Left ventricle myocardium superior (tissue), 1 donor: ENCODE measurements at regions not wholly inside any gene's neighbourhood (a gene's known extent, or its start where the extent isn't known, plus 50 kb on each side); places are given as distances from the start of the nearest gene placed in this dataset.
"Not testable (repeated sequence)": the region's sequence is repeated elsewhere in the genome, so short reads cannot be mapped to it uniquely, and the experiment has no call there.

Source experiments
- ATAC-seq: fragments of 200-7000 bp; cut with Tn5 transposase; one replicate; pipeline ENCODE4 v1.9.1; 2020; ENCODE audit warnings: mild to moderate bottlenecking, moderate library complexity
- DNase-seq: peaks from one replicate; pipeline ENCODE4 v3.0.0-alpha.2; 2020
- intact Hi-C: fragments of 100-400 bp; cut with micrococcal nuclease; formaldehyde crosslinking; loops from one replicate; pipeline ENCODE4 v1.11.0; 2022
- donor health status: DM: no; HTN: yes; CAD: no; lungs with severe emphysema.

GRCh38 chr4:152079543-152080293 lies 318.9 kb upstream of the GATB start:
- ATAC-seq: no peak
- intact Hi-C loops: no loop called here
- no peak for DNase-seq

DNA sequence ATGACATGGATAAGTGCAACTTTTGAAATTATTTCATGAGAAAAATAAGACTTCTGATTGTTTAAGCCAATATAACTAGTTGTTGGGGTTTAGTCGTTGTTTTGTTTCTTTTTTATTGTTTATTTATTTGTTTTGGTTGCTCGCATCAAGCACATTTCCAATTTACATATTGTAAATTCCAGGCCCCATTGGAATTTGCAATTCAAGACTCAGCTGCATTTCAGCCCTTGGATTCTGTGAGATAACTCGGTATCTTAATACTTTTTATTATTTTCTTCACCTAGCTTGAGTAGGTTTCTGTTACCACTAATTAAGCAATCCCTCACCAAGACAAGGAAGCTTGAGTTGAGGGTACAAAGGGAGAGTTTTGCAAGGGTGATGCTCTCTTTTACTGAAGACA lies 318.3 kb upstream of the GATB start:
- intact Hi-C loops: no loop called here
- ATAC-seq: no peak
- no peak for DNase-seq

- intact Hi-C loops: no loop called here
- ATAC-seq: no peak
- DNase-seq: no peak
These were observed 316.8 kb upstream of the GATB start for GRCh38 chr4:152077582-152077981.

DNA sequence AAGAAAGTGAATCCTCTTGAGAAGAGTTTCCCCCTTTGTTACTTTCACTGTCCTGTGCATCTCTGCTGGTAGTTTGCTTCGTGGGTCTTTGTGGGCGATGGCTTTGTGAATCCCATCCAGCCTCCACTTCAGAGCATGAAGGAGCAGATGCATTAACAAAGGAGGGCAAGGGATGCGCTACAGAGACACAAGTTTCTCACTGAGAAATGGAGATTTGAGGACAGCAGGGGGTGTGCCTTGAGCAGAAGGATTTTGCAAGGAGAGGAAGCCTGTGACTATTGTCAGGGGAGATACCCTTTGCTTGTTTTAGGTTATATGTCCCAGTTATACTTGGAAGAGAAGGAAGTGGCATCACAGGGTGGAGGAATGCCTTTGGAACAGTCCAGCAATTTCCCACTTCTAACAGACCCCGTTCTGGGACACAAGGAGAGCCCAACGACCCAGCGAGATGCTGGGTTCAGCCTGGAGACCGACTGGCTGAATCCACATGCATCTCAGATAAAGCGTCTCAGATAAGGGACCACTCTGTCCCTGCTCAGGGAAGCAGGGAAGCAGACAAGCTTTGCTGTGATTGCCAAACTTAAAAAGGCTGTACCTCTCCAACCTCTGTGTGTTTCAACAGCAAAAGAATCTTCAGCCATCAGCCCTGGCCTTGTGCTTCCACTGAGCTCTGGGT lies 314.6 kb upstream of the GATB start:
- DNase-seq (no peak), ATAC-seq (no peak)
- intact Hi-C loops: no loop called here

DNA sequence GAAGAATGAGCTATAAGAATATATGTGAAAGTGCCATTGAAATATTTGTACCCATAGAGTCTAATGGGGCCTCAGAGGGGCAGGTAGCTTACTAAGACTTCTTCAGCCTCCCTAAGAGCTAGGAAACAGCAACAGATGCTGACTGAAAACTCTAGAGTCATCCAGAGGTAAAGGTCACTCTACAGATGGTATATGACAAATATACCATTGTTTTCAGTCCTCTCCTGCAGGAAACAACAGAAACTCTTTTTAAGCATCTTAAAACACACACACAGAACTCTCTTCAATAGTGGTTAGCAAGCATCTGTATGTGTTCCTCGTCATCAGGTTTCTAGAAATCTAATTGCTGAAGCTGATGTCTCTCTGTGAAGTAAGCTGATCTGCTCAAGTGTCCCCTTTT lies 313.8 kb upstream of the GATB start:
- ATAC-seq (no peak), DNase-seq (no peak)
- intact Hi-C loops: no loop called here

DNA sequence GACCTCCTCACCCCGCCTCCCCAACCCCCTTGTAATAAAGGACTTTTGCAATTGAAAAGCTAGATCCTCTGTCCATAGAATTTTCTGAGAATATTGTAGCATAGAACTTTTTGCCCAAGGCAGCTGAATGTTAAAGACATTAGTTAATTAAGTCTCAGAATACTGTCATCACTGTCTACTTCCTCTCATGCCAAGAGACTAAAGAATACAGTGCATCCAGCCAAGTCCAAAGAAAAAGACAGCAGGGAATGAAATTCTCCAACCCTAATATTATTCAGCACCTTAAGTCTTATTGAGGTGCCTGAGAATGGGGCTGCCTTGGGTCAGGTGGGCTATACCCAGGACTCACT lies 313.3 kb upstream of the GATB start:
- intact Hi-C loops: no loop called here
- DNase-seq (no peak), ATAC-seq (no peak)

GRCh38 chr4:152073351-152074087 lies 312.7 kb upstream of the GATB start:
- ATAC-seq: peak; percentile 42
- intact Hi-C loops: no loop called here
- DNase-seq: peak; percentile 30

- ATAC-seq (no peak), DNase-seq (no peak)
- intact Hi-C loops: no loop called here
These were observed 312.1 kb upstream of the GATB start for GRCh38 chr4:152072906-152073305.

- ATAC-seq (peak; percentile 79), DNase-seq (peak; percentile 49)
- intact Hi-C loops: no loop called here
These were observed 311.2 kb upstream of the GATB start for GRCh38 chr4:152072001-152072485.

DNA sequence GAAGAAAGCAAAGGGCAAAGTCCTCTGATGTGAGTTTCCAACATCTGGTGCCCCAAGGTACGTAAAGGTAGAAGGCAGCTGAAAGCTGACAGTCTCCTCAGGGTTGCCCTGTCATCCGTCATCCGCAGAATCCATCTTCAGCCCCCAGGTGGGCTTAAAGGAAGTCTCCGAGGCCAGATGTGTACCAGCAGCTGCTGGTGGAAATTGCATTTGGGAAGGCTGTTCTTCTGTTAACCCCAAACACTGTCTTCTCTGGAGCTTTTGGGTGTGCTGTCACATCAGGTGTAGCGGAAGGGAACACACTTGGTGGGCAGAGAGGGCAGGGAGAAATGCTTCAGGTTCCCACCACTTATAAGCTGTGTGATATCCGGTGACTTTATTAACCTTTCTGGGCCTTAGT lies 310.0 kb upstream of the GATB start:
- DNase-seq (no peak), ATAC-seq (no peak)
- intact Hi-C loops: no loop called here

DNA sequence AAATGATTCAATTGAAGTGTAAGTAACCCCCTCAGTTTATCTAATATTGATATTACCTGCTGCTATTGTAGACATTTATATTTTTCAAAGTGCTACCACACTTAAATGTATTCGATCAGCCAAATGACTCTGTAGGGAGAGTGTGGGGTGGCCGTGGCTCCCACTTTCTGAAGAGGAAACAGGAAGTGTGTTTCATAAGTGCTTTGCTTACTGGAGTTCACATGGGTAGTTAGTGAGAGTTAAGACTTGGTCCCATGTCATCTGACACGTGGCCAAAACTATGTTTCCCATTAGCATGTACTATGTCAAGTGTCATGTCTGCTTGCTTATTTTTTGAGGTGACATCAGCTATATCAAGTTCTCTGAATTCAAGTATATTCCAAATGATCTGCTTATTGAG lies 308.1 kb upstream of the GATB start:
- DNase-seq (no peak), ATAC-seq (no peak)
- intact Hi-C loops: no loop called here

- no peak for ATAC-seq
- no peak for DNase-seq
- intact Hi-C loops: no loop called here
These were observed 304.7 kb upstream of the GATB start for GRCh38 chr4:152065545-152065944.

DNA sequence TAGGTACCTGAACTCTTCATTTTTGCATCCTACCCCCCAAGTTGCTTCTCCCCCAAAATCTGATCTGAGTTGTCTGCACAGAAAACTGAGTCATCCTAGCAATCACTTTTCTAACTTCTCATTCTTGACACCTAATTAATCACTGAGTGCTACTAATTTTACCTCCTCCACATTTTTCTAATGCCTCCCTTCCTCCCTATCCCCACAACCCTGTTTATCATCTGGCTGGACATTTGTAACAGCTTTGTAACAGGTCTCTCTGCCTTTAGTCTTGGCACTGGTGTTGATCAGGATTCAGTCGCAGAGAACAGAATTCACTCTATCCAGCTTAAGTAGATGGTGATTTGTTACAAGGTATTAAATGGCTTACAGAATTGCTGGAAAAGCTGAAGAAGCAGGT lies 303.9 kb upstream of the GATB start:
- DNase-seq (no peak), ATAC-seq (peak; percentile 72)
- intact Hi-C loops: no loop called here

DNA sequence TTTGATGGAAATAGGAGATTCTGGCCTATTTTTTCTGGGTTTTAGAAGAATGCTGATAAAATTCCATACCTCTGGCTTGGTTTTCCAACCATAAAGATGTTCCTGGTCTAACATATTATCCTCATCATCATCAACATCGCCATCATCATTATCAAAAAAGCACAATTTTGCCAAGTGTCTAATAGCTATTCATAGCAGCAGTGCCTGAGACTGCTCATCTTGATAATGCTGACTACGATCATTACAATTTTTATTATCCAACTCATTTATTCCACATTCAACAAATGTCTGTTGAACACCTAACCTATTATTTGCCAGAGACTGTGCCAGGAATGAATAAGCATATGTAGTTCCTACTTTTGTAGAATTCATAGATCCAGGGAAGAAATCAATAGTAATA lies 303.5 kb upstream of the GATB start:
- no peak for DNase-seq
- intact Hi-C loops: no loop called here
- ATAC-seq: no peak

DNA sequence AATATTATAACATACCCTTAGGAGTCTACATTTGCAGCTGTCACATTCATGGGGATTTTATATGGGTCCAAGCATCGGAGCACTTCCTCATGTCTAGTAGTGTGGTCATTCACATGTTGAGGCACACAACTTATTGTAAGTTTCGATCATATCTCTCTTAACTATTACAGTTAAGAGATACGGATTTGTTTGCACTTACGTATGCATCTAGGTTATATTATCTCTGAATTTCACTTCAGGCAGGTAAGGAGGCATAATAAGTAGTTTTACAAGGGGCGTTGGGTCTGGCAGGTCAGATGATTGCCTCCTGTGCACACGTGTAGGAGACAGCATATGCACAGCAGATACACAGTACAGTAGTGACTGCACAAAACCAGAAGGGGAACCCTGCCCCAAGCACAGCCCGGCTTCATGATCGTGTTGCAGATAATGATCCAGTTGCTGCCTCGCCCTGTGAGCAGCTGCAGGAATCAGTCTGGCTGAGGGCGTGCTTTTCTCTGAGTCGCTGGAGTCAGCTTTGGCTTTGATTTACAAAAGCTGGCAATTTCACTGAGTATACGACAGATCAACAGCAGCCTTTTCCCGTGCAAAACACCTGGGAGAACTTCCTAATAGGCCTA lies 302.9 kb upstream of the GATB start:
- intact Hi-C loops: no loop called here
- ATAC-seq: peak; percentile 28
- no peak for DNase-seq

GRCh38 chr4:152062936-152063620 lies 302.3 kb upstream of the GATB start:
- DNase-seq: no peak
- no peak for ATAC-seq
- intact Hi-C loops: no loop called here

GRCh38 chr4:152054731-152055130 lies 293.9 kb upstream of the GATB start:
- DNase-seq (no peak), ATAC-seq (no peak)
- intact Hi-C loops: no loop called here

GRCh38 chr4:152052451-152053057 lies 291.7 kb upstream of the GATB start:
- DNase-seq: no peak
- ATAC-seq: no peak

DNA sequence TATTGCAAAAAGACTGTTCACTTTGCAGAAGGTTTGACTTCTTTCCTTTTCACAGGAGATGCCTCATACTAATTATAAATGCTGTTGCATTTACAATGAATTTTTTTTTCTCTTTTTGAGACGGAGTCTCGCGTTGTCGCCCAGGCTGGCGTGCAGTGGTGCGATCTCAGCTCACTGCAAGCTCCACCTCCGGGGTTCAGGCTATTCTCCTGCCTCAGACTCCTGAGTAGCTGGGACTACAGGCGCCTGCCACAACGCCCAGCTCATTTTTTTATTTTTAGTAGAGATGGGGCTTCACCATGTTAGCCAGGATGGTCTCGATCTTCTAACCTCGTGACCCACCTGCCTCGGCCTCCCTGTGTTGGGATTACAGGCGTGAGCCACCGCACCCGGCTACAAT lies 290.5 kb upstream of the GATB start:
- intact Hi-C loops, DNase-seq, ATAC-seq: not testable (repeated sequence)

More at GRCh38 chr4:152052451-152053057, 291.7 kb upstream of the GATB start:
- intact Hi-C loops: no loop called here
